ENCODE measurements at regions not wholly inside any gene's neighbourhood (a gene's known extent, or its start where the extent isn't known, plus 50 kb on each side); places are given as distances from the start of the nearest gene placed in this dataset.

GRCh38 chr10:56567580-56567979 lies 206.5 kb upstream of the ZWINT start:
- Histone ChIP-seq H3K27ac (ENCODE audit: control insufficient read depth, insufficient read depth, low read length) (no peak overlapping the region), H3K27me3 (ENCODE audit: control insufficient read depth, extremely low read depth, insufficient read depth, low read length) (no peaks in the 10 kb centered on the region), H3K9me3 (ENCODE audit: control insufficient read depth, low read depth, low read length) (no peaks in the 10 kb centered on the region), H2AFZ (ENCODE audit: control insufficient read depth, low read length) (no peak overlapping the region), H3K36me3 (ENCODE audit: control insufficient read depth in 2 of 2, extremely low read depth in 1 of 2, insufficient read depth in 2 of 2, low read length in 2 of 2) (no peaks in the 10 kb centered on the region), H3K4me1 (ENCODE audit: control insufficient read depth, extremely low read depth, insufficient read depth, low read length) (no peaks in the 10 kb centered on the region), H3K4me3 (ENCODE audit: control insufficient read depth in 2 of 3, extremely low read depth in 1 of 3, insufficient read depth in 2 of 3, low read depth in 1 of 3, low read length in 3 of 3) (no peak overlapping the region), H3K9ac (ENCODE audit: control insufficient read depth, extremely low read depth, insufficient read depth, low read length) (no peak overlapping the region), H4K20me1 (ENCODE audit: control insufficient read depth, extremely low read depth, insufficient read depth, low read length) (no peaks in the 10 kb centered on the region), H3K79me2 (ENCODE audit: control insufficient read depth, insufficient read depth, low read length) (no peaks in the 10 kb centered on the region), H3K9me1 (ENCODE audit: control insufficient read depth, extremely low read depth, insufficient read depth, low read length) (no peaks in the 10 kb centered on the region), H3K4me2 (ENCODE audit: control insufficient read depth, extremely low read depth, insufficient read depth, low read depth, low read length) (no peak overlapping the region)
- no peak for TF ChIP-seq EZH2 (IDR thresholded peaks at IDR 0.05; ENCODE audit: low read length)
- TF ChIP-seq, protein P1, sequence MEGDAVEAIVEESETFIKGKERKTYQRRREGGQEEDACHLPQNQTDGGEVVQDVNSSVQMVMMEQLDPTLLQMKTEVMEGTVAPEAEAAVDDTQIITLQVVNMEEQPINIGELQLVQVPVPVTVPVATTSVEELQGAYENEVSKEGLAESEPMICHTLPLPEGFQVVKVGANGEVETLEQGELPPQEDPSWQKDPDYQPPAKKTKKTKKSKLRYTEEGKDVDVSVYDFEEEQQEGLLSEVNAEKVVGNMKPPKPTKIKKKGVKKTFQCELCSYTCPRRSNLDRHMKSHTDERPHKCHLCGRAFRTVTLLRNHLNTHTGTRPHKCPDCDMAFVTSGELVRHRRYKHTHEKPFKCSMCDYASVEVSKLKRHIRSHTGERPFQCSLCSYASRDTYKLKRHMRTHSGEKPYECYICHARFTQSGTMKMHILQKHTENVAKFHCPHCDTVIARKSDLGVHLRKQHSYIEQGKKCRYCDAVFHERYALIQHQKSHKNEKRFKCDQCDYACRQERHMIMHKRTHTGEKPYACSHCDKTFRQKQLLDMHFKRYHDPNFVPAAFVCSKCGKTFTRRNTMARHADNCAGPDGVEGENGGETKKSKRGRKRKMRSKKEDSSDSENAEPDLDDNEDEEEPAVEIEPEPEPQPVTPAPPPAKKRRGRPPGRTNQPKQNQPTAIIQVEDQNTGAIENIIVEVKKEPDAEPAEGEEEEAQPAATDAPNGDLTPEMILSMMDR (optimal IDR thresholded peaks at IDR 0.05 in 1 of 3, IDR thresholded peaks at IDR 0.05 in 1 of 3, conservative IDR thresholded peaks at IDR 0.05 in 1 of 3; ENCODE audit: extremely low read depth in 1 of 3, insufficient read depth in 2 of 3, low read length in 3 of 3): no peak
- dilution Hi-C loops (cut with MboI; ENCODE audit: extremely low pct_ligation_motif_present, low sequenced_read_pairs): no loop called here
- no peak for DNase-seq (ENCODE audit: low read depth, low spot score)
- FAIRE-seq: no peak

DNA sequence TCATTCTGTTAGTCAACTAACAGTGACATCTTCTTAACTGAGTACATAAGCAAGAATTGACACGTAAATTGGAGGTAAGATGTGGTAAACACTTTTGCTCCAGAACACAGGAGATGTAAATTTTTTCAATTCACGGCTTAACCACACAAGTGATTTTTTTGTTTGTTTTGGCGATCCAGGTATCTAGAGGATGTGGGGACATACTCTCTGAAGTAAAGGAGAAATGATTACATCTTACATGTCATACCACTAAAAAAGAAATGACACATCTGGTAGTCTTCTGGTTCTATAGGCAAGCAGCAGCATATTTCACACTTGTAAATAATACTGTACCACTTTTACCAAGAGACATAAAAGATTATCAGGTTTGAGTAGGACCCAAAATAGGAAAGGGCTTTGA lies 200.3 kb upstream of the ZWINT start:
- dilution Hi-C loops (cut with MboI; ENCODE audit: extremely low pct_ligation_motif_present, low sequenced_read_pairs): no loop called here
- Histone ChIP-seq H3K9ac (ENCODE audit: control insufficient read depth, extremely low read depth, insufficient read depth, low read length) (no peak overlapping the region), H2AFZ (ENCODE audit: control insufficient read depth, low read length) (no peak overlapping the region), H3K27ac (ENCODE audit: control insufficient read depth, insufficient read depth, low read length) (no peak overlapping the region), H3K9me3 (ENCODE audit: control insufficient read depth, low read depth, low read length) (no peaks in the 10 kb centered on the region), H3K4me1 (ENCODE audit: control insufficient read depth, extremely low read depth, insufficient read depth, low read length) (no peaks in the 10 kb centered on the region), H4K20me1 (ENCODE audit: control insufficient read depth, extremely low read depth, insufficient read depth, low read length) (no peaks in the 10 kb centered on the region), H3K4me3 (ENCODE audit: control insufficient read depth in 2 of 3, extremely low read depth in 1 of 3, insufficient read depth in 2 of 3, low read depth in 1 of 3, low read length in 3 of 3) (no peak overlapping the region), H3K27me3 (ENCODE audit: control insufficient read depth, extremely low read depth, insufficient read depth, low read length) (no peaks in the 10 kb centered on the region), H3K4me2 (ENCODE audit: control insufficient read depth, extremely low read depth, insufficient read depth, low read depth, low read length) (no peak overlapping the region), H3K79me2 (ENCODE audit: control insufficient read depth, insufficient read depth, low read length) (no peaks in the 10 kb centered on the region), H3K36me3 (ENCODE audit: control insufficient read depth in 2 of 2, extremely low read depth in 1 of 2, insufficient read depth in 2 of 2, low read length in 2 of 2) (no peaks in the 10 kb centered on the region), H3K9me1 (ENCODE audit: control insufficient read depth, extremely low read depth, insufficient read depth, low read length) (no peaks in the 10 kb centered on the region)
- no peak for FAIRE-seq
- no peak for DNase-seq (ENCODE audit: low read depth, low spot score)
- TF ChIP-seq, protein P1 (optimal IDR thresholded peaks at IDR 0.05 in 1 of 3, IDR thresholded peaks at IDR 0.05 in 1 of 3, conservative IDR thresholded peaks at IDR 0.05 in 1 of 3; ENCODE audit: extremely low read depth in 1 of 3, insufficient read depth in 2 of 3, low read length in 3 of 3): no peak
- no peak for TF ChIP-seq EZH2 (IDR thresholded peaks at IDR 0.05; ENCODE audit: low read length)

All from keratinocyte (primary cell).